ENCODE measurements at regions not wholly inside any gene's neighbourhood (a gene's known extent, or its start where the extent isn't known, plus 50 kb on each side); places are given as distances from the start of the nearest gene placed in this dataset.

- TF ChIP-seq ZBTB40 (IDR thresholded peaks at IDR 0.05), result peak; percentile 53
- no peak for TF ChIP-seq ZBTB40 (CRISPR knock-in tag; IDR thresholded peaks at IDR 0.05)
- no peak for TF ChIP-seq ZBTB33 (CRISPR knock-in tag; IDR thresholded peaks at IDR 0.05)
- peak; percentile 63; the same call in 1 of the 2 replicates for TF ChIP-seq SSRP1 (CRISPR knock-in tag; IDR thresholded peaks at IDR 0.05)
- TF ChIP-seq ZBED4 (CRISPR knock-in tag; IDR thresholded peaks at IDR 0.05; ENCODE audit: borderline replicate concordance), result peak; percentile 91; the same call in 1 of the 2 replicates
- peak; percentile 34 for TF ChIP-seq STAG1 (CRISPR knock-in tag; IDR thresholded peaks at IDR 0.05)
- 0 out of 2 replicates have a peak, but pooled peaks have one; percentile 25 for TF ChIP-seq ZNF614 (CRISPR knock-in tag; IDR thresholded peaks at IDR 0.05; ENCODE audit: borderline replicate concordance)
- TF ChIP-seq PHF5A (CRISPR knock-in tag; IDR thresholded peaks at IDR 0.05; ENCODE audit: low read depth, unreplicated experiment), result peak; percentile 76
- 0 out of 2 replicates have a peak, but pooled peaks have one; percentile 14 for TF ChIP-seq E2F1 (CRISPR knock-in tag; IDR thresholded peaks at IDR 0.05)
These were observed 257.5 kb upstream of the FN1 start (continued) for GRCh38 chr2:215693193-215693998.

Data from HepG2 (cell line).